Keratinocyte (primary cell): ENCODE measurements at regions not wholly inside any gene's neighbourhood (a gene's known extent, or its start where the extent isn't known, plus 50 kb on each side); places are given as distances from the start of the nearest gene placed in this dataset.

Experiments
- CTCF ChIP-seq, 3 experiments: IDR thresholded peaks in 1 of 3; conservative IDR thresholded peaks in 1 of 3; optimal IDR thresholded peaks in 1 of 3; 2 replicates in 2 of 3; 3 replicates in 1 of 3; pipeline versions ENCODE3 to v1.5.1; 2011; ENCODE audit warnings: low read length in 3 of 3, mild to moderate bottlenecking in 3 of 3, moderate library complexity in 2 of 3, control low read depth in 1 of 3, inconsistent platforms in 1 of 3; ENCODE audit not compliant: insufficient read depth in 2 of 3; ENCODE audit errors: extremely low read depth in 1 of 3
- EZH2 ChIP-seq: IDR thresholded peaks from one replicate; pipeline ENCODE4 v1.6.1; 2012; ENCODE audit warnings: inconsistent platforms, mild to moderate bottlenecking, low read length, moderate library complexity

GRCh38 chr2:37774976-37775907 lies 103.8 kb upstream of the CDC42EP3 start:
- no peak for TF ChIP-seq CTCF (optimal IDR thresholded peaks at IDR 0.05 in 1 of 3, IDR thresholded peaks at IDR 0.05 in 1 of 3, conservative IDR thresholded peaks at IDR 0.05 in 1 of 3; ENCODE audit: extremely low read depth in 1 of 3, insufficient read depth in 2 of 3, low read length in 3 of 3)
- TF ChIP-seq EZH2, result no peak
